Activated effector memory CD4-positive, alpha-beta T cell treated with anti-CD3 and anti-CD28 coated beads, Interleukin-2, amount 50 U/mL, for 16 hours (primary cell): ENCODE measurements at regions not wholly inside any gene's neighbourhood (a gene's known extent, or its start where the extent isn't known, plus 50 kb on each side); places are given as distances from the start of the nearest gene placed in this dataset.
"Not testable (repeated sequence)": the region's sequence is repeated elsewhere in the genome, so short reads cannot be mapped to it uniquely, and the experiment has no call there.

ENCODE experiments used
- DNase-seq: peaks from one replicate; pipeline ENCODE4 v3.0.0-alpha.2; 2020

DNA sequence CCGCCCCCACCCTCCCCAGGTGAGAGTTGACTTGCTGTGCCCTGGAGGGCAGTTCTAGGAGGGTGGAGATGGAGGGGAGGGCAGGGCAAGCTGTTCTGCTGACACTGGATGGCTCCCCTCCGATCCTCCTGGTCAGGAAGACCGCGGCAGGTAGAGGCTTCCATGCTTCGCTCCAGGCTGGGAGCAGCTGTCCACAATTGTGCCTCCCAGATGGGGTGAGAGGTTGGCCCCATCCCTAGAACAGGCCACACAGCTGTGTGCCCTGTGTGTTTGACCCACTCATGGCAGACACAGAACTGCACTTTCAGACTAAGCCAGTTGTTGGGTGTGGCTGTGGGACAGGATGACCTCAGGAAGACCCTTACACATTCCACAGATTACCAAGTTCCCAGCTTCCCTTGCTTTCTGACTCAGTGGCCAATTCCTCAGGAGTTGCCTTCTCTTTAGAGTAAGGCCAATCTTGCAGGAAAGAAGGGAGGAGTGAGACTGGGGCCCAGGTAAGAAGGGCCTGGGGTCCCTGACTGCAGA is 72.1 kb upstream of the HSPA9 start:
- no peak for DNase-seq

GRCh38 chr5:138646671-138647070 is 71.5 kb upstream of the HSPA9 start:
- DNase-seq, result no peak

DNA sequence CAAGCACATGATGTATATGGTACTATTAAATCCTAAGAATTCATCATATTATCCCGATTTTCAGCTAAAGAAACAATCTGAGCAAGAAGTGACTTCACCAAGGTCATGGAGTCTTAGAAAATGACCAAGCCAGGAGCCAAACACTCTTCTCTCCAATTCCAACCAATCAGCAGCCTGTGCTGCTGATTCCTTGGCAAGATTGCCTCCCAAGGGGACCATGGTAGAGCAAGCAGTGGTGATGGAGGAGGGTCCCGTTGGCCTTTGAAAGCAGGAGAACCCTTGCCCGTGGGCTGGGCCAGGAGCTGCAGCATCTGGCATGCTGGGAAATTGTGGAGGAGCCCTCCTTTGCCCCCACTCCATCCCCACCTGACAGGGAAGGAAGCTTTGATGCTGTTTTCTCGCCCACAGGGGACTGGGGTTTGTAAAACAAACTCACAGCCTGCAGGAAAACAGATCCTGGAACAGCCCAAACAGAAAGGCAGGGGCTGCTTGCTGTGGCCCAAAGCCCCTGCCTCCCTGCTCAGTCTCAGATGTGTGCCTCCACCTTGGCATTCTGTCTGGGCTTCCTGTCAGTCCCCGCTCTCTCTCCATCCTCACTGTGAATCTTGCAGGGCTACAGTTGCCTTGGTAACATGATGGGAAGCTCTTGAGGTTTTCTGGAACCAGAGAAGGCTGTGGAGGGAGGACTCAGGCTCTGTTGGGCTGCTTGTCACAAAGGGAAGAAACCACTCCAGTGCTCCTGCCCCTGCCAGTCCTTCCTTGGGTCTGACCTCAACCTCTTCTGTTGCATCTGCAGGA is 70.8 kb upstream of the HSPA9 start:
- no peak for DNase-seq

- no peak for DNase-seq
Measured at GRCh38 chr5:138643040-138643791, 68.0 kb upstream of the HSPA9 start.

- peak; percentile 88 for DNase-seq
Measured at GRCh38 chr5:138641547-138642298, 66.5 kb upstream of the HSPA9 start.

DNA sequence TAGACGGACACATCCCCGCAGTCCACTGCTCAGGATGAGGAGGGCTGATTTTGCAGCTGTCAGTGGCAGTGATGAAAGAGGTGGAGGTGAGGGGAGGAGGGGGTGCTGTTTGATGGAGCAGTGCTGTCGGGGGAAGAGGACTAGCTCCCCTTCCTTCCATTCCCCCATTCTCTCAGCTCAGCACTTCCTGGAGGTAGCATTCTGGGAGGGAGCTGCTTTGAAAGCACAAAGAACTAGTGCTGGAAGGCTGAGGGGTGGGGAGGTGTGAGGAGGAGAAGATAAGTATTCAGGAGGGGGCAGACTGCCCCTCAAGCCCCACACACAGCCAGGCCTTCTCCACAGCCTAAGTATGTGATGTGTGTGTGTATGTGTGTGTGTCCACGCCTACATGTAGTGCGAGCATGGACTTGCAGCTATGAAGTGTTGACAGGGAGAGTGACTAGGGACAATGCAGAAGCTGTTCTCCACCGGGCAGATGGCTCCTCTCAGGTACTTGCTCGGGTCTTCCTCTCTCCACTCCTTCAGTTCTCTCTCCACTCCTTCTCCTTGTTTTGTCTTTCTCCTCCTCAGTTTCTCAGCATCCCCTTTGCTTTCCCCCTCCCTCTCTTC is 65.5 kb upstream of the HSPA9 start:
- no peak for DNase-seq

- no peak for DNase-seq
Measured at GRCh38 chr5:138640138-138640537, 64.9 kb upstream of the HSPA9 start.

- no peak for DNase-seq
Measured at GRCh38 chr5:138639326-138639725, 64.1 kb upstream of the HSPA9 start.

DNA sequence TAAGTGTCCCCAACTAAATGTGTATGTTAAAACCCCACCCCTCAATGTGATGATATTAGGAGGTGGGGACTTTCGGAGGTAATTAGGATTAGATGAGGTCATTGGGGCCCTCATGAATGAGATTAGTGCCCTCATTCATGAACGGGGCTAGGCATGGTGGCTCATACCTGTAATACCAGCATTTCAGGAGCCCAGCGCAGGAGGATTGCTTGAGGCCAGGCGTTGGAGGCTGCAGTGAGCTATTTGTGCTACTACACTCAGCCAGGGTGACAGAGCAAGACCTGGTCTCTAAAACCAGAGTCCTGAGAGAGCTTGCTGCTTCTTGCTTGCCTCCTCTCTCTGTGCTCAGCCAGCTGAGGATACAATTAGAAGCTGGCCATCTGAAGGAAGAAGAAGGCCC is 62.1 kb upstream of the HSPA9 start:
- DNase-seq, result peak; percentile 37

DNA sequence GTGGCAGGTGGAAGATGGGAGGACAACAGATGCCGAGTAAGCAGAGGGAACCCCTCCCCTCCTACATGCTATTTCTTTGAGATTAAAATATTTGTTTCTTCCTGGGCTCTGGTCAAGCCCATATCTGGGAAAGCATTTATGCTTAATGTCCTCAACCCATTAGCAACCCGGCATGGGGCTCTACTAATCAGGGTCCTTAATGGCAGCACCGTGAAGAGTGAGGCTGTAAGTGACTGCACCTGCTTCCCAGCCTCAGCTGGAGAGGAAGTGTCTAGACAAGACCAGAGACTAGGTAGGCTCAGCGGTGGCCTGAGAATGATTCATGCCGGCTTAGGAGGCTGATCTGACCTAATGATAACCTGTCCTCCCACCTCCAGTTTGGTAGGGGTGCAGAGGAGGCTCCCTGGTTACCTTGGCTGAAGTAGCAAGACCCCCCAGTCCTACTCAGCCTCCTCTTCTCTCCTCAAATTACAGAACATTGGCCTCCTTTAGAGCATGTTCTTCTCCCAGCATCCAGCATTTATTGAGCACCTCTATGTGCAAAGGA is 61.3 kb upstream of the HSPA9 start:
- DNase-seq, result peak; percentile 27

GRCh38 chr5:138635708-138636107 is 60.5 kb upstream of the HSPA9 start:
- peak; percentile 13 for DNase-seq

DNA sequence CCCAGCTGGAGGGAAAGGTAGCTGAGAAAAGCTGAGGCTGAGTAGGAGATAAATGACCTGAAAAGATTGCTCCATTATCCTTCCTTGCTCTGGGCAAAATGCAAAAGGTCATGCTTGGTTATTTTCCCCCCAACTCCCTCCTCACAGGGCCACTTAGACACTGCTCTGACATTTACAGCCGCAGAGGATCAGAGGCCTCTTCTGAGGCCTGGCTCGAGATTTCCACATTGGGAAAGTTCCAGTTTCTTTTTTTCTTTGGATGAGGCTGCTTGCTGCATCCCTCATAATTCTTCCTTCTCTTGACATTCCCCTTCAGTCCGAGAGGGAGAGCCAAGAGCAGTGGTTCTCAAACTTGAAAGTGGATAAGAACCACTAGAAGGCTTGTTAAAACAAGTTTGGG is 60.1 kb upstream of the HSPA9 start:
- DNase-seq, result peak; percentile 2

DNA sequence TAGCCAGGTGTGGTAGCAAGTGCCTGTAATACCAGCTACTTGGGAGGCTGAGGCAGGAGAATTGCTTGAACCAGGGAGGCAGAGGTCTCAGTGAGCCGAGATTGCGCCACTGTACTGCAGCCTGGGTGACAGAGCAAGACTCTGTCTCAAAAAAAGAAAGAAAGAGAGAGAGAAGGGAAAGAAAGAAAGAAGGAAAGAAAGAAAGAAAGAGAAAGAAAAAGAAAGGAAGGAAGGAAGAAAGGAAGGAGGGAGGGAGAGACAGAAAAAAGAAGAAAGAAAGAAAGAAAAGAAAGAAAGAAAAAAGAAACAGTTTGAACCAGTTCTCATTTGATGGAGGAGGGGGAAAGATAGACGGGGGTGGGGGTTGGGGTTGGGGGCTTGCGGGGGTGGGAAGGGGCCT is 59.6 kb upstream of the HSPA9 start:
- DNase-seq, result not testable (repeated sequence)

- peak; percentile 53 for DNase-seq
Measured at GRCh38 chr5:138632900-138633489, 57.8 kb upstream of the HSPA9 start.

DNA sequence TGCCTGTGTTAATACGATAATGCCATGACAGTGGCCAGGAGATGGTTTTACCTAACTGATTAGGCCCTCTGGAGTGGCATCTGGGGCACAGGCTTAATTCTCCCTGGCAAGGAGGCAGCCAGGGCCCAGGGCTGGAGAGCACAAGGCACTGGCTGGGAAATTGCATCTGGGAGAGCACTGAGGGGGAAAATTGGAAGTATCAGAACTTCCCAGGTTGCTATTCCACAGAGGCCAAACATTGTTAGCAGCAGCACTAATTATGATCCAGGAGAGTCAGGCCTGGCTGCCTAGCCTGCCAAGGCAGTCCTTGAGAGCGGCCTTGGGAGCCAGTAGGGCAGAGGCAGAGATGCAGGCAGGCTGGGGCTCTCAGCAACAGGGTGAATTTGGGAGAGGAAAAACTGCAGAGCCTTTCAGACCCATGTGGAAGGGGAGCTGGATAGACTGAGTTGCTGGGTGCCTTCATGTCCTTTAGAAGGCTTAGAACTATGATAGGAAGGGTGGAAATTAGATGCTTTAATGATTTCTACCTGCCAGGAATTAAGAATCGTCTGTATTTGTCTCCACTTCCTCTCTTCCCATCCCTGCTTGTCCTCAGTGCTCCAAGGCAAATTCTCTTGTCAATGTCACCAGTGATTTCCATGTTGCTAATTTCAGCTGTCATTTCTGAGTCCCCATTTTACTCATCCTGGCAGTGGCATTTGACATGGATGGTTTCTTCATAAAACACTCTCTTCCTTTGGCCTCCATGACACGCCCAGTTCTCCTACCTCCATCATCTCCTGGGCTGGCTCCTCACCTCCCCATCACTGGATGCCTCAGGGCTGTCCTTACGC is 56.1 kb upstream of the HSPA9 start:
- DNase-seq, result peak; percentile 25

GRCh38 chr5:138629392-138629791 is 54.2 kb upstream of the HSPA9 start:
- DNase-seq, result peak; percentile 52

GRCh38 chr5:138626333-138626944 is 51.2 kb upstream of the HSPA9 start:
- no peak for DNase-seq

DNA sequence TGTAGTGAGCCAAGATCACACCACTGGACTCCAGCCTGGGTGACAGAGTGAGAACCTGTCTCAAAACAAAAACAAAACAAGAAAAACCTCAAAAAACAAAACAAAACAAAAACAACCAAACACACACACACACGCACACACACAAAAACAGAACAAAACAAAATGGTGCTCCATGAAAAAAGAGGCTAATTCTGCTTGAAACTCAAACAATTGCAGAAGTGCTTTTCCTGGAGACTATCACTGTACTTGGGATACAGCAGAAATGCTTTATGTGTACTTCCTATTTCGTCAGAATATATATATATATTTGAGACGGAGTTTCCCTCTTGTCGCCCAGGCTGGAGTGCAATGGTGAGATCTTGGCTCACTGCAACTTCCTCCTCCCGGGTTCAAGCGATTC is 49.9 kb upstream of the HSPA9 start:
- no peak for DNase-seq
